MCF 10A (cell line): ENCODE measurements at regions not wholly inside any gene's neighbourhood (a gene's known extent, or its start where the extent isn't known, plus 50 kb on each side); places are given as distances from the start of the nearest gene placed in this dataset.

Source experiments
- BruUV-seq: library from RNA; stranded (reverse); fragments of 400-500 nt; replicated peaks from 2 replicates; lab custom pipeline; 2021; lab: Mats Ljungman, UMichigan
- CTCF ChIA-PET: fragments of 300-600 bp; sonication (Branson Sonifier 250); formaldehyde crosslinking; extraction: SDS; loops from one replicate; lab custom pipeline; 2021; ENCODE audit warnings: antibody characterized with exemption, inconsistent platforms; lab: Yijun Ruan, JAX
- POLR2A ChIA-PET: fragments of 300-600, 350-650 bp; sonication (Branson Sonifier 250); formaldehyde crosslinking; extraction: SDS; loops from one replicate; lab custom pipeline; 2020; ENCODE audit warnings: antibody characterized with exemption, inconsistent platforms; lab: Yijun Ruan, JAX
- DNase-seq: peaks from one replicate; pipeline ENCODE4 v3.0.0-alpha.2; 2018; ENCODE audit not compliant: unreplicated experiment
- H3K27ac Mint-ChIP-seq: one replicate; pipeline ENCODE4 v1.8.0; 2022; ENCODE audit warnings: mild to moderate bottlenecking, low read depth, mixed read lengths; ENCODE audit not compliant: unreplicated experiment
- H3K27me3 Mint-ChIP-seq: one replicate; pipeline ENCODE4 v1.8.0; 2022; ENCODE audit warnings: mixed read lengths; ENCODE audit not compliant: insufficient read depth, unreplicated experiment
- H3K36me3 Mint-ChIP-seq: one replicate; pipeline ENCODE4 v1.8.0; 2022; ENCODE audit warnings: mild to moderate bottlenecking, moderate library complexity, mixed read lengths; ENCODE audit not compliant: insufficient read depth, unreplicated experiment
- H3K4me1 Mint-ChIP-seq: one replicate; pipeline ENCODE4 v1.8.0; 2022; ENCODE audit warnings: mixed read lengths; ENCODE audit not compliant: insufficient read depth, unreplicated experiment
- H3K4me3 Mint-ChIP-seq: one replicate; pipeline ENCODE4 v1.8.0; 2022; ENCODE audit warnings: mild to moderate bottlenecking, moderate library complexity, mixed read lengths; ENCODE audit not compliant: unreplicated experiment
- H3K9me3 Mint-ChIP-seq: one replicate; pipeline ENCODE4 v1.8.0; 2022; ENCODE audit warnings: mixed read lengths; ENCODE audit not compliant: unreplicated experiment
- intact Hi-C: fragments of 100-400 bp; cut with micrococcal nuclease; formaldehyde crosslinking; loops from 2 replicates; pipeline ENCODE4 v1.14.1; 2022
- TF ChIP-seq, protein P1 (sequence below): fragments of 200-600 bp; IDR thresholded peaks from one replicate; pipeline ENCODE4 v1.8.0; 2022; ENCODE audit warnings: antibody characterized with exemption, mild to moderate bottlenecking; ENCODE audit not compliant: unreplicated experiment

DNA sequence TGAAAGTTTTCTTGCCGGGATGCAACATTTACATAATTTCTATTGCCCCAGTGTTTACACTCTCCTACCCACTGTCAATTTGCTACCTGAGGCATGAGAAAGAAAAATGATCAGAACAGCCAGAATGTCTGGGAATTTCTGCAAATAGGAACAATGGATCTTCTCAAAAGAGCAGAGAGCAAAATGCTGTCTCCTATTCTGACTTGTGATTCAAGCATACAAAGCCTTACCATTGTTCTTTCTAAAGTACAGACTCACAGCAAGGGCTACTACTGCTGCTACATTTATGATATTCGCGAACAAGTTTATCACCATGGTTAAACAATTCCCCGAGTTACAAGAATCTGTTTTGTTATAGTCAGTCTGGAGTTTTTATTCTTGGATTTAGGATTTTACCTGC is 329.9 kb upstream of the CELF2 start:
- POLR2A ChIA-PET = interaction anchor here (0.5 kb wide), 1 partner anchor 95 kb away, joined by 3 read pairs; no protein-coding TSS in a partner anchor
- no peak for DNase-seq
- CTCF ChIA-PET = no interaction called here
- intact Hi-C loops = no loop called here
- TF ChIP-seq, protein P1, sequence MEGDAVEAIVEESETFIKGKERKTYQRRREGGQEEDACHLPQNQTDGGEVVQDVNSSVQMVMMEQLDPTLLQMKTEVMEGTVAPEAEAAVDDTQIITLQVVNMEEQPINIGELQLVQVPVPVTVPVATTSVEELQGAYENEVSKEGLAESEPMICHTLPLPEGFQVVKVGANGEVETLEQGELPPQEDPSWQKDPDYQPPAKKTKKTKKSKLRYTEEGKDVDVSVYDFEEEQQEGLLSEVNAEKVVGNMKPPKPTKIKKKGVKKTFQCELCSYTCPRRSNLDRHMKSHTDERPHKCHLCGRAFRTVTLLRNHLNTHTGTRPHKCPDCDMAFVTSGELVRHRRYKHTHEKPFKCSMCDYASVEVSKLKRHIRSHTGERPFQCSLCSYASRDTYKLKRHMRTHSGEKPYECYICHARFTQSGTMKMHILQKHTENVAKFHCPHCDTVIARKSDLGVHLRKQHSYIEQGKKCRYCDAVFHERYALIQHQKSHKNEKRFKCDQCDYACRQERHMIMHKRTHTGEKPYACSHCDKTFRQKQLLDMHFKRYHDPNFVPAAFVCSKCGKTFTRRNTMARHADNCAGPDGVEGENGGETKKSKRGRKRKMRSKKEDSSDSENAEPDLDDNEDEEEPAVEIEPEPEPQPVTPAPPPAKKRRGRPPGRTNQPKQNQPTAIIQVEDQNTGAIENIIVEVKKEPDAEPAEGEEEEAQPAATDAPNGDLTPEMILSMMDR = no peak
- H3K27me3 Mint-ChIP-seq = no peaks in the 10 kb centered on the region
- no peaks in the 10 kb centered on the region for H3K36me3 Mint-ChIP-seq
- BruUV-seq = no TSS peak
- no peak overlapping the region for H3K27ac Mint-ChIP-seq
- no peaks in the 10 kb centered on the region for H3K4me1 Mint-ChIP-seq
- H3K4me3 Mint-ChIP-seq = no peak overlapping the region
- H3K9me3 Mint-ChIP-seq = no peaks in the 10 kb centered on the region

DNA sequence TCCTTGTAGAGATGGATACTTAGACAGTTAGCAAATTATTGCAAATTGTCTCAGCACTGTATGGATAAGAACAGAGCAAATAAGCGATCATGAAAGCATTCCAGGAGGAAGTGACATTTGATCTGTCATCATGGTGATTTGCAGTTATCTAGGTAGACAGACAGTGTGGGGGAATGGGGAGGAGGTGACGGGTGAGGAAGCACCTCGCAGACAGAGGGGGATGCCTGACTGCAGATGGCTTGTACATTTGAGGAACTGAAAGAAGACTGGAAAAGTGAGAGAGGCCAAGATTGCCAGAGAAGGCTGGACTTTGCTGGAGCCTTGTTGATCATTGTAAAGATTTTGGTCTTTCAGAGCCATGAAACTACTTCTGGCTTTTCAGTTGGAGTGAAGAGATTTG is 318.2 kb upstream of the CELF2 start:
- ChIA-PET POLR2A (no interaction called here), CTCF (no interaction called here)
- Mint-ChIP-seq H3K4me3 (no peak overlapping the region), H3K9me3 (peaks cover 8% of the 10 kb centered on the region), H3K27me3 (no peaks in the 10 kb centered on the region), H3K4me1 (no peaks in the 10 kb centered on the region), H3K27ac (no peak overlapping the region), H3K36me3 (peaks cover 5% of the 10 kb centered on the region)
- DNase-seq = no peak
- intact Hi-C loops = no loop called here
- BruUV-seq = no TSS peak
- TF ChIP-seq, protein P1 = no peak

DNA sequence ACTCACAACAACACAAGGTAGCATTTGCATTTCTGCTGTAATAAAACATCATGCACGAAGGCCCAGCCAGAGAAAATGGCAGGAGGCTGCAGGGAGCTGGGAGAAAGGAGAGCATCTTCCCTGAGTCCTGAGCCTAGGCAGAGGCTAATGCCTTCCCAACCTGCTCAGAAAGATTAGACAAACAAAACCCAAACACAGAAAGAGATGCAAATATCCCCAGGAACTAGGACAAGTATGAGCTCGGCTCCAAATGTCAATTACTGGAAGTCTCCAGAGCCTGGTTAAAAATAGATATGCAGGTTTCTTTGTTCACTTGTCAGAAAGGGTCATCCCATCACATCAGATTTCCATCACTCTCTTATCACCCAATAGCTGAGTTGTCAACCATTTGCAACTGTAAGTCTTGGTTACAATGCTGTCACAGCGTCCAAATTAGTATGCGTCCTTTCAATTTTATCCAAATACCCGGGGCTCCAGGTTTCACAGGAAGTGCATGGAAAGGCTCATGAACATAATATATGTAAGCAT is 316.5 kb upstream of the CELF2 start:
- ChIA-PET CTCF (no interaction called here), POLR2A (no interaction called here)
- Mint-ChIP-seq H3K4me1 (no peaks in the 10 kb centered on the region), H3K27me3 (no peaks in the 10 kb centered on the region), H3K36me3 (peaks cover 5% of the 10 kb centered on the region), H3K9me3 (peaks cover 8% of the 10 kb centered on the region), H3K27ac (no peak overlapping the region), H3K4me3 (no peak overlapping the region)
- intact Hi-C loops = no loop called here
- TF ChIP-seq, protein P1 = no peak
- DNase-seq = no peak
- no TSS peak for BruUV-seq

DNA sequence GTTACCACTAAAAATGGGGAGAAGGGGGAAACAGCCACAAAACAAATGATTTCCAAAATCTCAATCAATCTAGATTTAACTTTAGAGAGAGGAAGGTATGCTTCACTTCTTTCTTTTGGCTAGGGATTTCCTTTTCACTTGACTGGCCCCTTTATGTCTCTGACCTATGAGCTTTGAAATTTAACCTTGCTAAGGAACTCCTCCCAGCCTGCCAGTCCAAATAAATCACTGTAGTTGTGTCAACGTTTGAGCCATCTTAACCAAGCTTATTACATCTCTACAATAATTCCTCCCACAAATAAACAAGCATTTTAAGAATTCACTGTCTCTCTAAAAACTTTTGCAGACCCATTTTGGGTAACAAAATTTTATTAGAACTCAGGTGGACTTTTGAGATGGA is 315.5 kb upstream of the CELF2 start:
- H3K27me3 Mint-ChIP-seq = no peaks in the 10 kb centered on the region
- H3K9me3 Mint-ChIP-seq = peaks cover 1% of the 10 kb centered on the region
- TF ChIP-seq, protein P1 = no peak
- peaks cover 5% of the 10 kb centered on the region for H3K36me3 Mint-ChIP-seq
- H3K4me3 Mint-ChIP-seq = no peak overlapping the region
- no peak overlapping the region for H3K27ac Mint-ChIP-seq
- ChIA-PET CTCF (no interaction called here), POLR2A (interaction anchor here (0.6 kb wide), 1 partner anchor 45 kb away, joined by 3 read pairs; no protein-coding TSS in a partner anchor)
- no peaks in the 10 kb centered on the region for H3K4me1 Mint-ChIP-seq
- no TSS peak for BruUV-seq
- intact Hi-C loops = no loop called here
- DNase-seq = no peak
